GM21717 (cell line): ENCODE measurements at regions not wholly inside any gene's neighbourhood (a gene's known extent, or its start where the extent isn't known, plus 50 kb on each side); places are given as distances from the start of the nearest gene placed in this dataset.

Source experiments
- ATAC-seq: cut with Tn5 transposase; IDR thresholded peaks from one replicate; pipeline ENCODE4 v1.9.1; 2021; ENCODE audit warnings: mild to moderate bottlenecking, moderate library complexity; ENCODE audit not compliant: unreplicated experiment

GRCh38 chr4:138032222-138032621 is 209.9 kb downstream of the SLC7A11 start:
- no peak for ATAC-seq

DNA sequence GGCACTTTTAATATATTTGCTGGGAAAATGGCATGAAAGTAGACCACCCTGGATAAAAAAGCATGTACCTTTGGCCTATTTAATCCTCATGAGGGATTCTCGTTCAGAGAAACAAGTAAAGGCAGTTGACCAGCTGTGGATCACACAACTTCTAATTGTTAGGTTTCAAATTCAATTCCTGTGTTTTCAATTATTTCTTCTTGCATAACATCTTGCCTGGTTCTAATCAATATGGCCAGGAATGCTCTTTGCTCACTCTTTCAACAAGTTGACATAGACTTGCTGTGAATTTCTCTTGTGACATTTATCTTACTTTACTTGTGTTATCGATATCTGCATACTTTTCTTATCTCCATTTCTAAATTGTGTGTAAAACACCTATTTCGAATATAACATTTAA is 211.8 kb downstream of the SLC7A11 start:
- no peak for ATAC-seq

GRCh38 chr4:138028923-138029322 is 213.2 kb downstream of the SLC7A11 start:
- no peak for ATAC-seq

GRCh38 chr4:138021139-138021830 is 220.9 kb downstream of the SLC7A11 start:
- ATAC-seq, result no peak

- ATAC-seq, result no peak
These were observed 227.4 kb downstream of the SLC7A11 start for GRCh38 chr4:138014590-138015288.

- ATAC-seq, result no peak
These were observed 228.5 kb downstream of the SLC7A11 start for GRCh38 chr4:138013625-138014024.

DNA sequence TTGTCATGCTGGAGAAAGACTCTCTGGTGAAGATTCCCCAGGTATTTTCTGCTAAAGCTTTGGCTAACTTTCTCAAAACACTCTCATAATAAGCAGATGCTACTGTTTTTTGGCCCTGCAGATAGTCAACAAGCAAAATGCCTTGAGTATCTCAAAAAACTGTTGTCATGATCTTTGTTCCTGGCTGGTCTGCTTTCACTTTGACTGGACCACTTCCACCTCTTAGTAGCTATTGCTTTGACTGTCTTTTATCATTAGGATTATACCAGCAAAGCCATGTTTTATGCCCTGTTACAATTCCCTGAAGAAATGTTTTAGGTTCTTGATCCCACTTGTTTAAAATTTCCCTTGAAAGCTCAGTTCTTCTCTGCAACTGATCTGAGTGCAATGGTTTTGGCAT is 231.5 kb downstream of the SLC7A11 start:
- peak; percentile 77 for ATAC-seq

DNA sequence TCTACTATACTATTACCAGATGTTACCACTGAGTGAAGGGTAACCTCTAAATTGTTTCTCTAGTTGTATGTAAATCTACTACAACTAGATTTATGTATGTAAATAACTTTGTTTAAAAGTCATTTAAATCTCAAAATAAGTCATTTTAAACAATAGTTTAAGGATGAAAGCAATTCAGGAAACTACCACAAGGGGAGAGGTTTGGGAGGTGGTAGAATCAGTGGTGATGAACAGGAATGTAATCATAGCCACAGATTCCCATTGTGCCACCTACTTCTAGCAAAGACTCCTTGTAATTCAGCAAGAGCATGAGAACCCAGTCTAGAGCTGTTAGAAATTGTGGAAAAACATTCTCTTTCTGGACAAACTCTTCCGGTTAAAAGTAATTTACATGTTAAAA is 234.6 kb downstream of the SLC7A11 start:
- ATAC-seq, result no peak

GRCh38 chr4:138005486-138005885 is 236.7 kb downstream of the SLC7A11 start:
- ATAC-seq, result no peak

- ATAC-seq, result peak; percentile 99
These were observed 238.9 kb downstream of the SLC7A11 start for GRCh38 chr4:138003248-138003647.

GRCh38 chr4:137998666-137999429 is 243.3 kb downstream of the SLC7A11 start:
- ATAC-seq, result no peak

DNA sequence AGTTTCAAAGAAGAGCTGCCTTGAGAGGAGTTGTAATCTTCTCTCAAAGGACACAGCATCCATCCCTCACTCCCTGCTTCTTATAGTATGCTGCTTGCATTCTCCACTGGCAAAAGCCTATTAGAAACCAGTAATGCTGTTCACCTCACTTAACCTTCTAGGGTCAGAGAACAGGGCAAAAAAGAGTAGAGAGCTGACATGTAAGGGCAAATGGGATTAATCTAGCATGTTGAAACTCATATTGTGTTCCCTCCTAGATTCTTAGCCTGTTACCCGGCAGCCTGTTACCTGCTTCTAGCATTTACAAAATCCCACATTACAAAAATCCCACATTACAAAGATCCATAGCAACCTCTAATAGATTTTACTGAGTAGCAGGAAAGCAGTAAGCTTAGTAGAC is 244.7 kb downstream of the SLC7A11 start:
- no peak for ATAC-seq

DNA sequence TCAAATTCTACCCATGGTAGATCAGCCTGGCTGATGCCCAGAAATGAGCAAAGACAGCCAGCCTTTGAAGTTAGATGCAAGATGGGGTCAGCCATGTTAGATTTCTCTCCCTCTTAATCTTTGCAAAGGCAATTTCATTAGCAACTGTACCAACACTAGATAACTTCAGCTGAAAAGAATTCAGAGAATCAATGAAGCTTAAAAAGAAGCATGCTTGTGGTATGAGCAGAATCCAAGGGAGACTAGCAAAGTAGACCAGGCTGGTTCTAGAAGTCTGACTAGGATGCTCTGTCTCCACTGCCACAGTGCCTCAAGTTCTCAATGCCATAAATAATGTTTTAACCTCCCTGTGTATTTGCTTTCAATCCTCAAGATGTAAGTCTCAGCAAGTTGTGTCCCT is 247.3 kb downstream of the SLC7A11 start:
- no peak for ATAC-seq

GRCh38 chr4:137993232-137993631 is 248.9 kb downstream of the SLC7A11 start:
- no peak for ATAC-seq

DNA sequence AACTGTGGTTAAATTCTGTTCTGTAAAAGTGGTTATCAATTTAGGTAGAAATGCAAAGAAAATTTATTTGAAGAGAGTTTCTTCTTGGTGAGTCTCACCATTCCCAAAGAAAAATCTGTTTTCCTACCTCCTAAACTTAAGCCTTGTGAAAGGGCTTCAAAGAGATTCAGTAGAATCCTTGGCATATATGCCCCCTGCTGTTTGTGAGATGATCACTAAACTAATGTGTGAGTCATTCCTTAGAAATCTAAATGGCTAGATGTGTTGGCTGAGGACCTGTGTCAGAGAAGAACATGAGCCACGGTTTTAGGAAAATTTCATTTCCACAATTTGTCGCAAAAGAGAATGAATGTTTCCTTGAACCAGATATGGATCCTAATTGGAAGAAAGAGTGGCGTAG is 260.9 kb downstream of the SLC7A11 start:
- ATAC-seq, result no peak

DNA sequence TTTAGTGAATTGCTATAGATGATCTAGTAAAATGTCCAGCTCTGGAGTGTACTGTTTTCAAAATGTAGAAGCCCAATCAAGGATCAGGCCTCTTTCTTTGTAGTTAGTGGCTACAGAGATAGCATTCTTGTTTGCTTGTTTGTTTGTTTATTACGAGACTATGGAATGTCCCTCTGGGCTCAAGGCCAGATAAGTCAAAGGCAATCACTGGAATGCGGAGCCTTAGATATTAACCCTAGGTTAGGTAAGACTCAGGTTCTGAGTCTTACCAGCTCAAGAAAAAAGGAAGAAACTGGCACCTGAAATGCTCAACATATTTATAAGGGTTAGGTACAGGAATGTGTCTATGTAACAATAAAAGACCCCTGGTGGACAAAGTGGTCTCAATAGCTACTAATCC is 261.5 kb downstream of the SLC7A11 start:
- ATAC-seq, result no peak

- ATAC-seq, result no peak
These were observed 262.2 kb downstream of the SLC7A11 start for GRCh38 chr4:137979938-137980337.

DNA sequence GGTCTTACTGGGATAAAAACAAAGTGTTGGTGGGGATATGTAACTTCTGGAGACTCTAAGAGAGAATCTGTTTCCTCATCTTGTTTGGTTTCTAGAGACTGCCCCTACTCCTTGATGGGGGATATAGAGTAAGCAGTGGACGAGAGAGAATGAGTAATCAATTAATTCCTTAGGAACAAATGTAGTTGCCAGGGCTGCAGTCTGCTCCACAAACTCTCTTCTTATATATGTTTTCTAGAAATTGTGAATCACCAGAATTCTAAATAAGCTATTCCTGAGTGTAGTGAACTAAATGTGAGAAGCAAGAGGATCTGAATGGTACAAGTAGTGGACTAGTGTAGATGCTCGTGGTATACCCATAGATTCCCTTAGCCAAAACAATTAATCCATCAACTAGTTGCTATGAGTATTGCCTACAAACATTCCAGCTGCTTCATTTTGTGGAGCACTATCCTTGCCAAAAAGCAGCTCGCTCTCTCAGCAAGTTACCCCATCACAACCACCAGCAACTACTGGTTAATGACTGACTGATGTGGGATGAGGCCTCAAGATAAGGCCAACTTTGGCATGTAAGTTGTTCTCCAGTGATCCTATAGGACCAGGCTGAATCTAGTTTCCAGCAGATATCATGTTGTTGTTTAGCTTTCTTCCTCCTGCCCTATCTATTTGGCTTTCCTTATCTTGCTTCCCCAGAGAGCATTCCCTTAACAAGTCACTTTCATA is 273.0 kb downstream of the SLC7A11 start:
- no peak for ATAC-seq

GRCh38 chr4:137967480-137968190 is 274.5 kb downstream of the SLC7A11 start:
- ATAC-seq, result no peak

DNA sequence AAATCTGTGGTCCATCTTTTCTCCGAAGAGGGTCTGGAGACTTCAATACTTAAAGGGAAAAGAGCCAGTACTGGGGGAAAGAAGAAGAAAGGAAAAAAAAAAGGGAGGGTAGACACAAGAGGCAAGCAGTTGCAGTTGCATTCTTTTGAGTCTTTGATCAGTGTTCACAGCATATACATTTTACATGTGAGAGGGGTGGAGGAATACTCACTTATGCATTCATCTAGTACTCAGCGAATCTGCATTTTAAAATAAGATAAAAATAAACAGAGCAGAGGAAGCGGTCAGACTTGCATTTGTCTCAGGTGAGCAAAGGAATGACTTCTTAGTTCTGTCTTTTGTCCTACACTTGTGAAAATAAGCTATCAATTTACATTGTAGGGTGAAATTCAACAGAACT is 275.6 kb downstream of the SLC7A11 start:
- no peak for ATAC-seq

- no peak for ATAC-seq
These were observed 281.1 kb downstream of the SLC7A11 start for GRCh38 chr4:137961051-137961438.
